ENCODE measurements at regions not wholly inside any gene's neighbourhood (a gene's known extent, or its start where the extent isn't known, plus 50 kb on each side); places are given as distances from the start of the nearest gene placed in this dataset.

DNA sequence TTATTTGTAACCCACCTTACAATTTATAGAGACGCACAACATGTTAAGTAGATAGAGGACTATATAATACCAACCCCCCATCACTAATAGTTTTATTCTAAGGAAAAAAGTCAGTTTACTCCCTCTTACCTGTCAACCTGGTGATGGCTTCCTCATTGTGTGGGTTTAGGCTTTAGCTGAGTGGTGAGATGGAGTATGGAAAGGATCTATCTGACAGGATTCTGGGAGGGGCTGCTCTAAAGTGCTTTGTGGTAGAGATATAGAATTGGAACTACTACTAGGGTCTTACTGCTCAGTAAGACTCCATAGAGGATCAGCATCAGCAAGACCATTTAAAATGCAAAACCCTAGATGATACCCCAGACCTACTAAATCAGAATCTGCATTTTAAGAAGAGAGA, 82.1 kb upstream of the IFNE start:
- TF ChIP-seq, protein P1, sequence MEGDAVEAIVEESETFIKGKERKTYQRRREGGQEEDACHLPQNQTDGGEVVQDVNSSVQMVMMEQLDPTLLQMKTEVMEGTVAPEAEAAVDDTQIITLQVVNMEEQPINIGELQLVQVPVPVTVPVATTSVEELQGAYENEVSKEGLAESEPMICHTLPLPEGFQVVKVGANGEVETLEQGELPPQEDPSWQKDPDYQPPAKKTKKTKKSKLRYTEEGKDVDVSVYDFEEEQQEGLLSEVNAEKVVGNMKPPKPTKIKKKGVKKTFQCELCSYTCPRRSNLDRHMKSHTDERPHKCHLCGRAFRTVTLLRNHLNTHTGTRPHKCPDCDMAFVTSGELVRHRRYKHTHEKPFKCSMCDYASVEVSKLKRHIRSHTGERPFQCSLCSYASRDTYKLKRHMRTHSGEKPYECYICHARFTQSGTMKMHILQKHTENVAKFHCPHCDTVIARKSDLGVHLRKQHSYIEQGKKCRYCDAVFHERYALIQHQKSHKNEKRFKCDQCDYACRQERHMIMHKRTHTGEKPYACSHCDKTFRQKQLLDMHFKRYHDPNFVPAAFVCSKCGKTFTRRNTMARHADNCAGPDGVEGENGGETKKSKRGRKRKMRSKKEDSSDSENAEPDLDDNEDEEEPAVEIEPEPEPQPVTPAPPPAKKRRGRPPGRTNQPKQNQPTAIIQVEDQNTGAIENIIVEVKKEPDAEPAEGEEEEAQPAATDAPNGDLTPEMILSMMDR (IDR thresholded peaks at IDR 0.05), result no peak
- no peaks in the 10 kb centered on the region for H3K36me3 ChIP-seq
- H3K4me1 ChIP-seq (ENCODE audit: control insufficient read depth in 1 of 2, insufficient read depth in 1 of 2, low read depth in 1 of 2, low read length in 1 of 2), result peaks cover 4% of the 10 kb centered on the region in 2 experiments
- no peaks in the 10 kb centered on the region for H3K9me3 ChIP-seq
- no peak overlapping the region for H3K4me3 ChIP-seq (ENCODE audit: low read depth in 1 of 2, low read length in 1 of 2)
- peaks cover 100% of the 10 kb centered on the region for H3K27me3 ChIP-seq
- no peak overlapping the region for H3K27ac ChIP-seq

DNA sequence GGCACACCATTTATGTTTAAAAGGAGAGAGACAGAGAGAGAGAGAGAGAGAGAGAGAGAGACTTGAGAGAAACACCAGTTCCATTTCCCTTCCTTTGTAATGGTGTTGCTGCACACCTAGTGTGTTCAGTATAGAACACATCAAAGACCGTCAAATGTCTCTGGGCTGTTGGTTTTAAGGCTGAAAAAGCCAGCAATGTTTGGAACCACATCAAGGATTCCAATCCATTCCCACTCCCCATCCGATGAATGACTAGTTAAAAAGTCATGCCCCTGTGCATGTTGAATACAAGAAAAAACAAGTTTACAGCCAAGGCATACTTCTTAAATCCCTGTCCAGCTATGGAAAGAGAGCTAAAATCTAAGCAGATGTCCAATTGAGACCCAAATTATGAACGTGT, 83.0 kb upstream of the IFNE start:
- Histone ChIP-seq H3K9me3 (no peaks in the 10 kb centered on the region), H3K4me1 (ENCODE audit: control insufficient read depth in 1 of 2, insufficient read depth in 1 of 2, low read depth in 1 of 2, low read length in 1 of 2) (no peaks in the 10 kb centered on the region), H3K4me3 (ENCODE audit: low read depth in 1 of 2, low read length in 1 of 2) (no peak overlapping the region), H3K27ac (no peak overlapping the region), H3K27me3 (peaks cover 98% of the 10 kb centered on the region), H3K36me3 (no peaks in the 10 kb centered on the region)
- TF ChIP-seq, protein P1 (IDR thresholded peaks at IDR 0.05), result no peak

DNA sequence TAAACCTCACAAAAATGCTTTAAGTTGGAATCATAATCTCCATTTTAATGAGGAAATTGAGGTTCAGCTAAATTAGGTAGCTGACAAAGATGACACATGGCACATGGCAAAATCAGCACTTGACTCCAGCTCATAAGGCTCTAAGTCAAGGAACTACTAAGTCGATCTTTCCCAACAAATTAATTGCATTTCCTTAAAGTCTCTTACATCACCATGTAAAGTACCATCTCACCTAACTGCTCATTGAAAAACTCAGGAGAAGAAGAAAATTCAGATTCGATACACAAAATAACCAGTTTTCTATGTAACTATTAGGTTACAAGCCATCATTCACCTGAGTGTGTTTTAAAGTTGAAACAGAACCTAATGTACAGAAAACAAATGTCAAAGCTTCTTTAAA, 85.8 kb upstream of the IFNE start:
- Histone ChIP-seq H3K4me3 (ENCODE audit: low read depth in 1 of 2, low read length in 1 of 2) (no peak overlapping the region), H3K36me3 (no peaks in the 10 kb centered on the region), H3K27me3 (peaks cover 78% of the 10 kb centered on the region), H3K9me3 (no peaks in the 10 kb centered on the region), H3K4me1 (ENCODE audit: control insufficient read depth in 1 of 2, insufficient read depth in 1 of 2, low read depth in 1 of 2, low read length in 1 of 2) (no peaks in the 10 kb centered on the region), H3K27ac (no peak overlapping the region)
- TF ChIP-seq, protein P1 (IDR thresholded peaks at IDR 0.05), result no peak

DNA sequence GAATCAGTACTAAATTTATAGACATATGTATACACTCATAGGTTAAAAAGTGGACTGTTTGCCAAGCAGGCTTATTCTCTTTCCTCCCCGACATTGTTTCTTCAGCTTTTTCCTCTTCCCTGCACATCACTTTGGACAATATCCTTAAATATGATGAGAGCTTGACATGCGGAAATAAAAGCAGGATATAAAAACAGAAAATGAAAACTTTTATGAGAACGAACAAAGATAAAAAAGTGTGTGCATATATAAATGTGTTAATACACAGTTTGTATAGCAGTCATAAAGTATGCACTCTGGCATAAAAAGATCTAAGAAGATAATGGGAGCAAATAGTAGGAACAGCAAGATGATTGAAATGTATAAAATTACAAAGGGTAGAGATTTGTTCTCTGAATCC, 86.4 kb upstream of the IFNE start:
- Histone ChIP-seq H3K27ac (no peak overlapping the region), H3K9me3 (no peaks in the 10 kb centered on the region), H3K4me1 (ENCODE audit: control insufficient read depth in 1 of 2, insufficient read depth in 1 of 2, low read depth in 1 of 2, low read length in 1 of 2) (no peaks in the 10 kb centered on the region), H3K36me3 (no peaks in the 10 kb centered on the region), H3K4me3 (ENCODE audit: low read depth in 1 of 2, low read length in 1 of 2) (no peak overlapping the region), H3K27me3 (peaks cover 72% of the 10 kb centered on the region)
- TF ChIP-seq, protein P1 (IDR thresholded peaks at IDR 0.05), result no peak

GRCh38 chr9:21569721-21570120, 87.6 kb upstream of the IFNE start:
- H3K9me3 ChIP-seq, result no peaks in the 10 kb centered on the region
- no peak overlapping the region for H3K4me3 ChIP-seq (ENCODE audit: low read depth in 1 of 2, low read length in 1 of 2)
- H3K36me3 ChIP-seq, result no peaks in the 10 kb centered on the region
- H3K4me1 ChIP-seq (ENCODE audit: control insufficient read depth in 1 of 2, insufficient read depth in 1 of 2, low read depth in 1 of 2, low read length in 1 of 2), result no peaks in the 10 kb centered on the region
- TF ChIP-seq, protein P1 (IDR thresholded peaks at IDR 0.05), result no peak
- no peak overlapping the region for H3K27ac ChIP-seq
- H3K27me3 ChIP-seq, result peaks cover 60% of the 10 kb centered on the region

Measured in neutrophil (primary cell).